Mononuclear cell (primary cell): ENCODE measurements at regions not wholly inside any gene's neighbourhood (a gene's known extent, or its start where the extent isn't known, plus 50 kb on each side); places are given as distances from the start of the nearest gene placed in this dataset.
"Not testable (repeated sequence)": the region's sequence is repeated elsewhere in the genome, so short reads cannot be mapped to it uniquely, and the experiment has no call there.

Source experiments
- H3K27me3 ChIP-seq: 2 replicates; pipeline ENCODE4 v1.6.0; 2011; ENCODE audit warnings: low read length, control low read depth; ENCODE audit not compliant: insufficient read depth
- H3K4me1 ChIP-seq: 2 replicates; pipeline ENCODE4 v1.5.1; 2011; ENCODE audit warnings: mild to moderate bottlenecking, low read length, control low read depth; ENCODE audit not compliant: insufficient read depth
- H3K4me3 ChIP-seq: 2 replicates; pipeline ENCODE4 v1.5.1; 2011; ENCODE audit warnings: mild to moderate bottlenecking, low read length, moderate library complexity
- H3K9me3 ChIP-seq: 2 replicates; pipeline ENCODE4 v1.5.1; 2011; ENCODE audit warnings: low read depth, mild to moderate bottlenecking, control low read depth, low read length

- H3K9me3 ChIP-seq, result no peaks in the 10 kb centered on the region
- no peaks in the 10 kb centered on the region for H3K27me3 ChIP-seq
- H3K4me1 ChIP-seq, result no peaks in the 10 kb centered on the region
- H3K4me3 ChIP-seq, result no peak overlapping the region
These were observed 568.8 kb downstream of the HTR7 start for GRCh38 chr10:90289037-90289436.

- no peaks in the 10 kb centered on the region for H3K27me3 ChIP-seq
- H3K4me1 ChIP-seq, result no peaks in the 10 kb centered on the region
- H3K4me3 ChIP-seq, result no peak overlapping the region
- H3K9me3 ChIP-seq, result no peaks in the 10 kb centered on the region
These were observed 564.2 kb downstream of the HTR7 start for GRCh38 chr10:90293616-90294015.

- not testable (repeated sequence) for H3K4me1 ChIP-seq, H3K27me3 ChIP-seq, H3K9me3 ChIP-seq, H3K4me3 ChIP-seq
These were observed 562.9 kb downstream of the HTR7 start for GRCh38 chr10:90294821-90295540.

- not testable (repeated sequence) for H3K4me3 ChIP-seq, H3K9me3 ChIP-seq, H3K4me1 ChIP-seq, H3K27me3 ChIP-seq
These were observed 555.8 kb downstream of the HTR7 start for GRCh38 chr10:90302031-90302430.

- Histone ChIP-seq H3K4me1 (no peaks in the 10 kb centered on the region), H3K9me3 (no peaks in the 10 kb centered on the region), H3K4me3 (no peak overlapping the region), H3K27me3 (no peaks in the 10 kb centered on the region)
These were observed 554.9 kb downstream of the HTR7 start for GRCh38 chr10:90302758-90303481.

- Histone ChIP-seq H3K4me1 (no peaks in the 10 kb centered on the region), H3K9me3 (peaks cover 4% of the 10 kb centered on the region), H3K27me3 (no peaks in the 10 kb centered on the region), H3K4me3 (no peak overlapping the region)
These were observed 553.3 kb downstream of the HTR7 start for GRCh38 chr10:90304533-90304932.

- H3K4me1 ChIP-seq, result no peaks in the 10 kb centered on the region
- peaks cover 5% of the 10 kb centered on the region for H3K9me3 ChIP-seq
- H3K4me3 ChIP-seq, result no peak overlapping the region
- no peaks in the 10 kb centered on the region for H3K27me3 ChIP-seq
These were observed 551.7 kb downstream of the HTR7 start for GRCh38 chr10:90306187-90306586.

GRCh38 chr10:90308223-90308622, 549.6 kb downstream of the HTR7 start:
- no peak overlapping the region for H3K4me3 ChIP-seq
- H3K4me1 ChIP-seq, result no peaks in the 10 kb centered on the region
- no peaks in the 10 kb centered on the region for H3K27me3 ChIP-seq
- H3K9me3 ChIP-seq, result peaks cover 5% of the 10 kb centered on the region

- Histone ChIP-seq H3K4me3 (no peak overlapping the region), H3K4me1 (no peaks in the 10 kb centered on the region), H3K27me3 (no peaks in the 10 kb centered on the region), H3K9me3 (peaks cover 5% of the 10 kb centered on the region)
These were observed 544.1 kb downstream of the HTR7 start for GRCh38 chr10:90313576-90314325.

GRCh38 chr10:90314718-90315117, 543.1 kb downstream of the HTR7 start:
- Histone ChIP-seq H3K9me3 (no peaks in the 10 kb centered on the region), H3K4me3 (no peak overlapping the region), H3K4me1 (no peaks in the 10 kb centered on the region), H3K27me3 (no peaks in the 10 kb centered on the region)

- H3K4me3 ChIP-seq, result no peak overlapping the region
These were observed 540.7 kb downstream of the HTR7 start for GRCh38 chr10:90317172-90317571.

GRCh38 chr10:90318659-90319058, 539.2 kb downstream of the HTR7 start:
- Histone ChIP-seq H3K9me3 (no peaks in the 10 kb centered on the region), H3K27me3 (no peaks in the 10 kb centered on the region), H3K4me1 (no peaks in the 10 kb centered on the region), H3K4me3 (no peak overlapping the region)

More at GRCh38 chr10:90317172-90317571, 540.7 kb downstream of the HTR7 start:
- no peaks in the 10 kb centered on the region for H3K9me3 ChIP-seq
- H3K27me3 ChIP-seq, result no peaks in the 10 kb centered on the region
- no peaks in the 10 kb centered on the region for H3K4me1 ChIP-seq

GRCh38 chr10:90319188-90319914, 538.5 kb downstream of the HTR7 start:
- Histone ChIP-seq H3K4me1 (no peaks in the 10 kb centered on the region), H3K27me3 (no peaks in the 10 kb centered on the region), H3K4me3 (no peak overlapping the region), H3K9me3 (no peaks in the 10 kb centered on the region)

- Histone ChIP-seq H3K4me1 (no peaks in the 10 kb centered on the region), H3K27me3 (no peaks in the 10 kb centered on the region), H3K9me3 (no peaks in the 10 kb centered on the region), H3K4me3 (no peak overlapping the region)
These were observed 536.6 kb downstream of the HTR7 start for GRCh38 chr10:90321132-90321816.
